HG02970 (cell line): ENCODE measurements at regions not wholly inside any gene's neighbourhood (a gene's known extent, or its start where the extent isn't known, plus 50 kb on each side); places are given as distances from the start of the nearest gene placed in this dataset.

Source experiments
- ATAC-seq: cut with Tn5 transposase; IDR thresholded peaks from one replicate; pipeline ENCODE4 v1.9.1; 2021; ENCODE audit warnings: mild to moderate bottlenecking, moderate library complexity, moderate number of reproducible peaks; ENCODE audit not compliant: unreplicated experiment, low FRiP score

GRCh38 chr5:98099448-98100105 is 673.9 kb upstream of the RGMB start:
- ATAC-seq: no peak

- no peak for ATAC-seq
Measured at GRCh38 chr5:98101131-98101530, 672.3 kb upstream of the RGMB start.

GRCh38 chr5:98102936-98103335 is 670.5 kb upstream of the RGMB start:
- no peak for ATAC-seq

GRCh38 chr5:98103807-98104206 is 669.7 kb upstream of the RGMB start:
- ATAC-seq: no peak

GRCh38 chr5:98104454-98105188 is 668.8 kb upstream of the RGMB start:
- ATAC-seq: no peak

- no peak for ATAC-seq
Measured at GRCh38 chr5:98105681-98106080, 667.8 kb upstream of the RGMB start.

GRCh38 chr5:98106116-98107031 is 667.1 kb upstream of the RGMB start:
- ATAC-seq: no peak

GRCh38 chr5:98108497-98108896 is 665.0 kb upstream of the RGMB start:
- ATAC-seq: no peak

GRCh38 chr5:98109561-98110006 is 663.9 kb upstream of the RGMB start:
- ATAC-seq: no peak

- no peak for ATAC-seq
Measured at GRCh38 chr5:98110282-98110691, 663.2 kb upstream of the RGMB start.

- no peak for ATAC-seq
Measured at GRCh38 chr5:98110791-98111190, 662.7 kb upstream of the RGMB start.

GRCh38 chr5:98111686-98112085 is 661.8 kb upstream of the RGMB start:
- no peak for ATAC-seq

GRCh38 chr5:98121036-98121936 is 652.2 kb upstream of the RGMB start:
- no peak for ATAC-seq

- ATAC-seq: no peak
Measured at GRCh38 chr5:98128271-98128670, 645.2 kb upstream of the RGMB start.

GRCh38 chr5:98128846-98129245 is 644.6 kb upstream of the RGMB start:
- ATAC-seq: no peak

- no peak for ATAC-seq
Measured at GRCh38 chr5:98130261-98131035, 643.0 kb upstream of the RGMB start.

- no peak for ATAC-seq
Measured at GRCh38 chr5:98144116-98144515, 629.3 kb upstream of the RGMB start.

- ATAC-seq: no peak
Measured at GRCh38 chr5:98144710-98145109, 628.8 kb upstream of the RGMB start.

GRCh38 chr5:98157368-98157767 is 616.1 kb upstream of the RGMB start:
- ATAC-seq: no peak
